OCI-M1 (cell line): ENCODE measurements at regions not wholly inside any gene's neighbourhood (a gene's known extent, or its start where the extent isn't known, plus 50 kb on each side); places are given as distances from the start of the nearest gene placed in this dataset.
A peak's percentile ranks its signal among the peaks of the same experiment; 100 is the strongest.

Experiments used
- DNase-seq: peaks from one replicate; lab custom pipeline; 2025; lab: John Stamatoyannopoulos, UW

DNA sequence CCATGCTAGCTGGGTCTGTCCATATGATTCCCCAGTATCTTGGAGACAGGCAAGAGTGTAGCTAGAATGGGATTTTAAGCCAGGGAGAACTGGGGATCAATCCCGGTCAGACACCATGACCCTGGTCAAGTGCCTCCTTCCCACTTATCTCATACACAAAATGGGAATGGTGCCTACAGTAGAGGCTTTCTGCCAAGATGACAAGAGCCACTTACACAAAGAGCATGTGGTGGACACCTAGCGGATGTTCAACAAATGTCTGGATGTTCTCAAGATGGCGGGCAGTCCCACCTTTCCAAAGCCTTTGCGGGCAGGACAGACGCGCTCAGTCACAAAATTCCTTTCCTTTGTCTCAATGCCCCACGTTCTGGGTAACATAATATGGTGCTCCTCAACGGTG is 57.3 kb downstream of the MAF start:
- no peak for DNase-seq

DNA sequence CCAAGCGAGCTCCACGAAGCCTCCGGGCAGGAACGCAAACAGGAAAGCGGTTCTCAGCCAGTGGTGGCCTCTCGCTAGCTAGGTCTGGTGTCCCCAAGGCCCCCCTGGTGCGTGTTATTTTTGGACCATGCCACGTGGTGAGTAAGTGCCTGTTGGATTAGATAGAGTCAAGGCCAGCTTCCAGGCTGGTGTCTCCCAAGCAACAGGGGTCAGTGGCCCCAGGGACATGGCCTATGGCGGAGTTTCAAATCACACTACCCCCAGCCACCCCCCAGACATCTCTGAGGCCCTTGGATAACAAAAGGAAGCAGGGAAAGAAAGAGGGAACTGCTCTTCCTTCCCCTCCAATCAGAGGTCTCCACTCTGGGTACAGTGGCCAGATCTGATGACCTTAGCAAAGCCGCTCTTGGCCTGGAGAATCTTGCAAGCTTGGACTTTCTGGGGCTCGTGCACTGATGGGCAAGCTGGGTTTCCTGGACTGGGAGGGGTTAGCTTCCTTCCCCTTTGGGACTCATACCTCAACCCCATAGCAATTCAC is 58.2 kb downstream of the MAF start:
- DNase-seq, result no peak

DNA sequence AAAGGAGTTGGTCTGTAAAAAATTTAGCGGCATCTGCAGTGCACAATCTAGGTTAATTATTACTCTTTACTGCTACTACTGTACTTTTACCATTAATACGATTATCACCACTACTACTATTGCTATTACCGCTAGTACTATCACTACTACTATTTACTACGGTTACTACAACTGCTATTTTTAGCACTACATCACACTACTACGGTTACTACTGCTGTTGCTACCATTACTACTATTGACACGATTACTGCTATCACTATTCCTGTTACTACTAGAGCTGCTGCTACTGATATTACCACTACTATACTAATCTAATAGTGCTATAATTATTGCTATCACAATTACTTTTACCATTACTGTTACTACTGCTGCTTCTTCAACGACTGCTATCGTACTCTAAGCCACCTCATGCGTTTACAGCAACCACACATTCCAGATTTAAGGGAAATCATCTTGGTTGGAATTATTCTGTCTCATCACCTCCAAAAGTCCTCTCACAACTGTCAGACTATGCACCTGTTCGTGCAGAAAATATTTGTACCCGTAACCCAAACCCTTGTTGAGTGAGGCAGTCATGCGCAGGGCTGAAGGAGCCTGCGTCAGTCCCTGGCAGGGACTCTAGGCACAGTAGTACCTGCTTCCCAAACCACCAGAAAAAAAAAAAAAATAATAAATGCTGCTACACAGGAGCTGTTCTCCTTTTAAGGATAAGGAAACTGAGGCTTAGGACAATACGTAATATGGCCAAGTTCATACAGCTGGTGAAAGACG is 59.5 kb downstream of the MAF start:
- DNase-seq, result no peak

DNA sequence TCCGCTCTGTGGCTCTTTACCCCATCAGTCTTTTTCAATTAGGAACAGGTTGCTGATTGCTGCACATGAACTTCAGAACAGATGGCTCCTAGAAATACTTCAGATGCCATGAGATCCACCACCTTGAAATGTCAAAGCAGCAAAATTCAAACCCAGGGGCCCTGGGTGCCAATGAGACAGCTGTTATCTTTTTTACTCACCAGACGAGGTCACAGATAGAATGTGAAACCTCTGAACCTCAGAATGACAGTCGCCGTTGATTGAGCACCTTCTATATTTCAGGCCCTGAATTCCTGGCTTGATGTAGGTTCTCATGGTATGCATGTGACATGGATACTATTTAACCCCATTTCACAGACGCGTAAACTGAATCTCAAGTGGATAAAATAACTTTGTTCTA is 63.0 kb downstream of the MAF start:
- DNase-seq, result no peak

DNA sequence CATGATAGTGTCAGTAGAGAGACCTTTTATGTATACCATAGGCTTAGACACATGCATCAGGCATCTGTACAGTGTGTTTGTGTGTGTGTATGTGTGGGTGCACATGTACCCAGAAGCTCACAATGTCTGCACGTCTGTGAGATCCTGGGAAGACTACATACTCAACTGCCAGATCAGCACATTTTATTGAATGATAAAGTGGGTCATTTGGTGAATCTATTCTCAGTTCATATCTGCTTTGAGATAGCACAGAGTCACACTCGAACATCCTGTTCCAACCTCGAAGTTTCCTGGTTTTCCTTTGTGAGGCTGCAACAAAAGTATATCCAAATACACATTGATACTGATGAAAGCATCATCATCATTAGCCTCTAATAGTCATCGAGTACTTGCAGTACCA is 63.6 kb downstream of the MAF start:
- no peak for DNase-seq

DNA sequence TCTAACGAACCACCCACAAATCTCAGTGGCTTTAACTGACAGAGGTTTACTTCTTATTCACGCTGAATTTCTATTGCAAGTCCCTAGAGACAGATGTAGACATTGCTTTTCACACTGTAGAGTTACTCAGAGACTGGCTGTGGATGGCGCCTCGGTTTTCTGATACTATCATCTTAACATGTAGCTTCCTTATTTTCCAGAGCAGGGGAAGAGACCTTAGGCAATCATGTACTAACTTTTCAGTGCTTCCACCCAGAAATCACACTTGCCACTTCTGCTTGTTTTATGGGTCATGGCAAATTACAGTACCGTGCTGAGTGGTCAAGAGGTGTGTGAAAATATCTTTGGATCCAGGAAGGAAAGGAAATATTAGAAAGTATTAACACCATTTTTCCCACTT is 65.4 kb downstream of the MAF start:
- DNase-seq, result peak; percentile 4

DNA sequence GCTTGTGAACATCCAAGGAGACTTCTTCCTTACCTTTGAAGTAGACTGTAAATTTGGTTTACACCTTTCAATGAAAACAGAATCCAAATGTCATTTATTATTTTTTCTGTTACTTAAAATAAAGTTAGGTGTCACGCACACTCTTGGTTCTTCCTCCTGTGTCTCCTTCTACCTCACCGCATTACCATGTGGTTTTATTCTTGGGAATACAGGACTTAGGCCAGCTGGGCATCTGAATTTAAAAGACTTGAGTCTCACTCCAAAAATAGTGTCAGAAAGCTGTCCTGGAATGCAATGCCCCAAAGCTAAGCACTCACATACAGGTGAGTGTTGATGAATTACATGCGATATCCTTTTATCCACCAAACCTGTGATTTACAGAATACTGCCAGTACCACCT is 66.4 kb downstream of the MAF start:
- no peak for DNase-seq

DNA sequence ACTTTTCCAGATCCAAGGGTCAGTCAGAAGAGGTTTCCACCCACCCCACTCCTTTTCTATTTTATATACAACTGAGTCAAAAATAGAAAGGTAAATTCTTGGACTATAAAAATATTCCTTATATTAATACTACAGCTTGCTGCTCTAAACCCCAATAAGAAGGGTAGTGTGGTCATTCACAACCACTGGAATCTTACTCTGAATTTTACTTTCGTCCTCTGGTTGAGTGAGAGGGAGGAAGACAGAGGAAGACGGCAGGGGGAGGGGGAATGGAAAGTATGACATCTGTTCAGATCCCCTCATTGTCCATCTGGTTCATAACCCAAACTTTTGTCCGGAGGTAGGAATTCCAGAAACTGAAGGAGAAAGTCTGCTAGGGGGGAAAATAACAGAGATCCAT is 67.2 kb downstream of the MAF start:
- no peak for DNase-seq

DNA sequence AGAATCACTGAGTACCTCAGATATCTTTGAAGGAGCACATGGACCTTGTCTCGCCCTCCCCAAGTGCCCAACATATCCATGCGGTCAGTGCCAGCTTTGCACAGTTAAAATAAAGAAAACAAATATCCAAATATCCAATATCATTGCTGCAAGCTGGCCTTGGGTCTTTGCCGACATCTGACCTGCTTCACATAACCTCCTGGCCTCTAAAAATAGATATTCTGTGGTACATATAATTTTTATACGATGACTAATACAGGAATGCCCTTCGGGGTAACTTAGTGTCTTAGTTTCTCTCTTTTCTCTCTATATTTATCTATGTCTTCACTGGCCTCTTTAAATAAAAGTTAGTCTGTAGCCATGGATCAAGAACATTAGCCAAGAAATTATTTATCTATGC is 67.8 kb downstream of the MAF start:
- no peak for DNase-seq

DNA sequence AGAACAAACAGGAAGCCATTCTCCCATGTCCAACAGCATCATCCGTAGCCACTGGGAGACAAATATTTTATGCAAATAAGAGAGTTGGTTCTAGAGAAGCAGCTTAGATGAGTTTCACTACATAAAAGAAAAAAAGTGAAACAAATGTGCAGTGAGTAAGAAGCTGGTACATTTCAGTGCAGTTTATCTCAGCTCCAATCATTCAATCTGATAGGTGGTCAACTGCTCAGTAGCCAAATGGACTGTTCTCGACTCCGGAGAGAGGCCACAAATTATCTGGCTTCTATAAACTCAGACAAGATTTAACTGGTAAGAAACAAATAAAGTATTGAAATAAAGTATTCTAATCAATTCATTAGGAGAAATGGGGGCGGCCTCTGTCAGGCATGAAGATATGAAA is 68.3 kb downstream of the MAF start:
- DNase-seq, result no peak

DNA sequence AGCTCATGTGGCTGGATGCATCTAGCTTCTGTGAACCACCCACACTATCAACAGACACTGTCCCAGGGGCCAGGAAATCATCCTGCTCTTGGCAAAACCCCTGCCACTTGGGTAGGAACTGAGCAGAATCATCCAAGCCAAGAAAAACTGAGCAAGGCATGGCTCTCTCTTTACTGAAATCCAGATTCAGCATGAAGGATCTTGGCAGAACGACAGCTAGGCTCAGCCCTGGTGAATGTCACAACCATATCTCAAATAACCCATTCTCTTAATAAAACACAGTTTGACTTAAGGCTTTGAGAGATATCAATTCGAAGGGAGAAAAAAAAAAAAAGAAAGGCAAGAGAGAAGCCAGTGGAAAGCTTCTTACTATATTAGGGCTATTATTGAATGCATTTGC is 72.2 kb downstream of the MAF start:
- no peak for DNase-seq

DNA sequence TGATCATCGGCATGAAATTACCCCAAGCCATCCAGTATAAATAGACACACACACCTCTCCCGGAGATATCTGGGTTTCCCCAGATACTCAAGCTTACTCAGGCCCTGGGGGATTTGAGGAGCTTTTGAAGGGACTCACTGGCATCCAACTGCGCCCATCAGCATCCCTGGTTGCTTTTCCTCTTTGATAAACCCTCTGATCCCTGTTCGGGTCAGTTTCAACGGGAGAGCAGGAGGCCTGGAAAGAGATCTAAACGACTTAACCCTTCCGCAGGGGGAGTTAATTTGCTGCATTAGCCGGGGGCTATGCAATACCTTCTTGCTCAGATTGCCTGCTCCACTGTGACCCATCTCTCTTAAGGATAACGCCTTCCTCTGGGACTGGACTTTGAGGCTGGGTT is 76.6 kb downstream of the MAF start:
- no peak for DNase-seq

DNA sequence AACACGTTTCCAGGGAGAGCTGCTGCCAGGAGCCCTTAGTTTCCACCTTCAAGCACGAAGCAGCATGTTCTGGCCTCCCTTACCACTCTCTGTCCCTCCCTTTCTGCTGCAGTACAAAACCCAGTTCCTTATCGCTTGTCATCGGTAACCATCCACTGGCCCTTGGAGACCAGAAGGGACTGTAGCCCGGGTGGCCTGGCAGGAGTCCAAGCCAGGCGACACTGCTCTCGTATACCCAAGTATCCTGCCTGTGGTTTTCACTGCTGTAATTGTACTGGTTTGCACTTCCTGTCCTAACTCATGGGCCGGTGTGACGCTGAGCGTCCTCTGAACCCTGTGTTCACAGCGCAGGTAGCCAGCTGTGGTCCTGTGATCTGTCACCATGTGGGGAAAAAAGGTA is 81.1 kb downstream of the MAF start:
- peak; percentile 76 for DNase-seq

DNA sequence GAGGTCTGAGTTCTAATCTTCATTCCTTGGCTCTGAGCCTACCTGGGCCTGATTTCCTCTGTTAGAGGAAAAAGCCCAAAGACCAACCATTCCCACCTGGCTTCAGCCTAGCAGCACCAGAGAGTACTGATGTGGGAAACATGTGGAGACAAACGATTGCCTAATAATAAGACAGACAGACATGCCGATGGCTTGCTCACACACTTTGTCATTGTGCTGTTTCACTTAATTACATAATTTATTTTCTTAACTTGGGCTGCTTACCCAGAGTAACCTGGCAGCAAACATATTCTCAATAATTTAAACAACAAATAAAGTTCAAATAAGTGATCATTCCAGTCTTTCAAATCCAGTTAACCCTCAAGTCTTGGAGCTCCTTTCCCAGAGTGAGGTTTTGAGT is 83.4 kb downstream of the MAF start:
- no peak for DNase-seq

DNA sequence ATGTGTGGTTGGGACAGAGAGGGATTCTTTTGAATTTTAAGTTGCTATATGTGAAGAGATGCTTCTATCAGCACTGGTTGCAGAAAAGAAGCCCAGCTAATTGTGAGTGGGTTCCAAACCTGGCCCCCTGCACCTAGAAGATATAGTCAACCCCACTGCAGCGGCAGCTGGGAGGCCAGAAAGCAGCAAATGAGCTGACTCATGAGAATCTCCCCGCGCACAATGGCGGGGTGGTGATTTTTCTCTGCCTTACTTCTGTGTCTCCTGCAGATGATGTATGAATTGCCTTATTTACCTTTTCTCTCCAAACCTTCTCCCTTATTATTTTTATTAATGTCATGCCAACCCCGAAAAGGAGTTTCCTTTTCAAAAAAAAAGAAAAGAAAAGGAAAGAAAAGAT is 89.7 kb downstream of the MAF start:
- no peak for DNase-seq

DNA sequence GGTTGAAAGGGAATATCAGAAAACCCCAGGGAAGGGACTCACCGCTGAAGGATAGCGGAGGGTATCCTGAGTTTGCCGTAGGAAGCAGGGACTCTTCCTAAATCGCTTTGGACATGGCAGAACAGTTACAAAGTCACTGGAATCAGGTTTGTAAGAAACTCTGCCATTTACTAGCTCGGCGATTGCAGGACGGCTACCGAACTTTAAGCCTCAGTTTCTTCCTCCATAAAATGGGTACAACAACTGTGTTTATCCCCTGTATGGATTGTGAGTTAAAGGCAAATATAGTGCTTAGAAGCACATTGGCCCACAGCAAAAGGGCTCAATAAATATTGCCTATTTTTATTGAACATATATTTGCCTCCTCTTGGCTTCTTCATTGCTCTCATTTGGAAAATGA is 90.6 kb downstream of the MAF start:
- DNase-seq, result no peak

DNA sequence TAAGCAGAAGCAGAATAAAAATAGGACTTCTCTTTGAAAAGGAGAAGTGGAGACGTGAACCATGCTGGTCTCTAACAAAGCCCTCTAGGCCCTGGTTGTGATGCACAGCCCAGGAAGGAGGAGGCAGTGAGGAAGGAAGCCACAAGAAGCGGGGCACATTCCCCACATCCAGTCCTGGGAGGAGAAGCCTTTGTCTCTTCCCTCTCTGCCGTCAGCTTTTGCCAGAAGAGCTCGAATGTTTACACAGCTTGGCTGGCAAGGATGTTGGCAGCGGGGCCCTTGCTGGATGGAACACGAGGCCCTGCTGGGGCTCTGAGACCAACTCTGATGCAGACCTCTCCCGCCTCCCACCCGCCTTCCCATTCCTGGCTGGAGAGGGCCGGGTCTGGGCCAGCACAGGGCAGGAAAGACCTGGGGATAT is 91.3 kb downstream of the MAF start:
- no peak for DNase-seq

DNA sequence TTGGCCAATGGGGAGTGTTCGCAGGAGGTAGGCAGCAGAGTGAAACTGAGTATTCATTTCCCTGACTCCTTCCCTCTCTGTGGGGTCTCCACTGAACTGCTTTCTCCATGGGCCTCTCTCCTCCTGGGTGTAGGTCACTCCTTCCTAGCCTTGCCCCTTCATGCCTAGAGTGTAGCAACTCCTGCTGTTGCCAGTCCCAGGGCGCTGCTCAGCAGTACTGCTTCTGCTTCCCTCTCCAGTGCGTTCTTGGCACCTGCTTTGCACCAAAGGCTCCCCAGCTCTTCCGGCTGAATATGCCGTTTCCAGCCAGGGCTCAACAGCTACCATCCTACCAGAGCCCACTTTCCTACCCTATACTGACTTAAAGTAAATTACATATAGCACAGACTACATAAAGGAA is 92.2 kb downstream of the MAF start:
- no peak for DNase-seq

DNA sequence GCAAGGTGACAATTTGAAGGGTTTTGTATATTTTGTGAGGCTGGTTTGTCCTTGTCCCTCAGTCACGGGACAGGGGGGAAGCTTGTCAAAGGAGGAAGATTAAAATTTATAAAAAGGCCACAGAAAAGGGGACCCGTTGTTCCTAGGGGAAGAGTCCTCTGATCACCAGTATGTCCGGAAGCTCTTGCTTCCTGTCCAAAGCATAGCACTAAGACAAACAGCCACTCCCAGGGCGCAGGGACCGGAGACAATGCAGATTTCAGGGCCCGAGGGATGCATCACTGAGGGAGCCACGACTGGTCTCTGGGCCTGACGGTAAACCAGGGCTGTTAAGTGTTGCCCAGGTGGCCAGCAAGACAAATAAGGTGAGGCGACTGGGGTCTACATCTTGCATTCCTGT is 95.2 kb downstream of the MAF start:
- DNase-seq, result no peak

DNA sequence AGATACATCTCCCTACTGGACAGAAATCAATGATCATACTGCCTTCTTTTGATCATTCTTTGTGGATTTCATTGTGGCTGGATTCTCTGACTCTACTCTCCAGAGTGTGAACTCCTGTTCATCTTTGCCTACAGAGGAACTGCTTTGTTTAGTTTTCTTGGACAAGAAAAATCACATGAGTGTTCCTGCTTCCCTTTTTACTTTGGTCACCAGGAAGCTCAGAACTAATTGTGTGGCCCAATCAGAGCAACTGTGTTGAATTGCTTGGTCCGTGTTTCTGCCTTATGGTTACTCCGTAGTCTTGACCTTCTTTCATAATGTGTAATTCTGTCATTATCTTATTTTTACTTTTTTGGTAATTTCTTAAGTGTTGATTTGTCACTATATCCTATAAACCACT is 97.0 kb downstream of the MAF start:
- no peak for DNase-seq

DNA sequence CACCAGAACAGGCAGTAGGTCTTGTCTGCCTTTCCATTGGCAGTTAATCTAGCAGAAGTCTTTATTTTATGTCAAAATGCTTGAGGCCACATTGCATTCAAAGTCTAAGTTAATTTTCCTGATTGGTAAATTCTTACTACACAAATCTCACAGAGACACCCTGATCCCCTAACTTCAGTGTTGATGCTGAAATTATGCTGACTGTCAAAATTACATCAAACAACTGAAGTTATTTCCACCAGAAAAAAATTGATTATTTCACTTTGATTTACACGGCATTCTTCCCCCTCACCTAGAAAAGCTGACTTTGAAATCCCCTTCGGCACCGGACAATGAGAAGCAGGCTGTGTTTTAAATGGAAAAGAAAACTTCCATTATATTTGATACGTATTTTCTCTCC is 99.1 kb downstream of the MAF start:
- no peak for DNase-seq

DNA sequence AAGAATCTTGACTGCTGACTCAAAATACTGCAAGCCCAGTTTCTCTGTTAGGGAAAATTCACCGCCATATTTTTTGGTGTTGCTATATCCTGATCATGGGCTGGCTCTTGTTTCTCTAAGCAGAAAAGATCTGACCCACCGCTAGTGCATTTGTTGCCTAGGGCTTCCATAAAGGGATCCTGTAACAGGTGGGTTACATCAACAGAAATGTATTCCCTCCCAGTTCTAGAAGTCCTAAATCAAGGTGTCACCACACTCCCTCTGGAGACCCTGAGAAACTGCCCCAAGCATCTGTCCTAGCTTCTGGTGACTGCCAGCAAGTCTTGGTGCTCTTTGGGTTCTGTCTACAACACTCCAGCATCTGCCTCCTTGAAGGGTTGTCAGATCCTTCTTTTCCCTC is 99.7 kb downstream of the MAF start:
- no peak for DNase-seq

DNA sequence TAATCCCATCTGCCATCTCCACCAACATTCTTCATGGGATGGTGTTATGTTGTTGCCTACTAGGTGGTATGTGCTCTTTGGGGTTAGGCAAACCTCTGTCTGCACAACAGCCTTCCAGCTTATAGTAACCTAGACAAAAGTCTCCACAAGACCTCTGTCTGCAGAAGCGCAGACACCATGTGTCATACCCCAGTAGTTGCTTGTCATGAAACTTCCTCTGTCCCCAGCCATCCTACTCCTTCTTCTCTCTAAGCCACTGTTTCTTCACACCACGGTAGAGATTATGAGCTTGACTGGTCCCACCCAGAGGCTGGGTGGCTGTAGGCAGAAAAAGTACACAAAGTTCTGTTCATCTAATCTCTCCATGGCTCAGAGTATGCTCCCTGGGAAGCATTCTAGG is 100.3 kb downstream of the MAF start:
- no peak for DNase-seq

DNA sequence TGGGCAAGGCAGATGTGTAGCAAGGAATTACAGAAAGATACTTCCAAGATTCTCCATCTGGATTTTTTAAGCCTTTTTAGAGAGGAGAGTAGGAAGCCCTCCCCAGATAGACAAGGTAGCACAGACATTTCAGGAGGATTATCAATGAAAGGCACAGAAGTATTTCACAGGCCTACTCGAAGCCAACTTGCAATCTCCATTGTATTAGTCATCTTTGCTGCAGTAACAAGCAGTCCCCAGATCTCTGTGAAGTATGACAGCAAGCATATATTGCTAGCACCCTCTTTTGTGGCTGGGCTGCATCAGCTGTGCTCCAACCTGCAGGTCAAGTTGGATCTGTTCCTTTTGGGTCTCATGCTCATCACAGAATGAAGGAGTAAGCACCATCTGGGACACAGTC is 101.6 kb downstream of the MAF start:
- no peak for DNase-seq
